Stimulated activated naive CD4-positive, alpha-beta T cell (primary cell): ENCODE measurements at regions not wholly inside any gene's neighbourhood (a gene's known extent, or its start where the extent isn't known, plus 50 kb on each side); places are given as distances from the start of the nearest gene placed in this dataset.
"Not testable (repeated sequence)": the region's sequence is repeated elsewhere in the genome, so short reads cannot be mapped to it uniquely, and the experiment has no call there.

Experiments
- DNase-seq, 6 experiments: peaks; one replicate each; lab custom pipeline; 2025; lab: John Stamatoyannopoulos, UW

DNA sequence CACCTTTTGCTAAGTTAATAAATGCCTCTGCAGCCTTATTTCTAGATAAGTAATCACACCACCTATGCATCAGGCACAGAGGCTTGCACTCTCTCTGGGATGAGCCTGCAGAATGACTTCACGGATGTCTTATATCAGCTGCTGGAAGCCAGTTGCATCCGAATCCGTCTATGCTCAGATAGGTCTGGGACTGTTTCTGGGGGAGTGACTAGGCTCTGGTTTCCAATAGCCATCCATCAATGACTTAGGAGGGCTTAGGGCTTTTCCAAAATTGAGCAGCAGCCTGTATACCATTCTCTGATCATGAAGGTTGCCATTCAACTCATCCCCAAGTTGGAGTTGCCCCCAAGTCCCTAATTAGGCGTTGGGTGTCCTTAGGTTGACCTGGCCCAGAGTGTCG is 113.3 kb upstream of the ERCC4 start:
- no peak for DNase-seq

- DNase-seq, result no peak
These were observed 111.9 kb upstream of the ERCC4 start for GRCh38 chr16:13808102-13808501.

DNA sequence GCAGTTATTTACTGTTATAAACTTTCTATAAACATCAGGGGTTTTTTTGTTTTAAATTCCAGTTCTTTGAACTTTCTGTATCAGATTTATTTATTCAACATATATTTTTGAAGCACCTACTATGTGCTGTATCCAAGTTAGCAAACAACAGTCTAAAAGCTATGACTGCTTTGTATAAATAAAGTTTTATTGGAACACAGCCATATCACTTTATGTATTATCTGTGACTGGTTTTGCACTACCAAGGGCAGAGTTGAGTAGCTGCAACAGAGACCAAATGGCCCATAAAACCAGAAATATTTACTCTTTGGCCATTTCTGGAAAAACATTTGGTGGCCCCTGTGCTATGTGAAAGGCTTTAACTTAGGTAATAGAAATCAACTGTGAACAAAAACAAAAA is 110.2 kb upstream of the ERCC4 start:
- no peak for DNase-seq

DNA sequence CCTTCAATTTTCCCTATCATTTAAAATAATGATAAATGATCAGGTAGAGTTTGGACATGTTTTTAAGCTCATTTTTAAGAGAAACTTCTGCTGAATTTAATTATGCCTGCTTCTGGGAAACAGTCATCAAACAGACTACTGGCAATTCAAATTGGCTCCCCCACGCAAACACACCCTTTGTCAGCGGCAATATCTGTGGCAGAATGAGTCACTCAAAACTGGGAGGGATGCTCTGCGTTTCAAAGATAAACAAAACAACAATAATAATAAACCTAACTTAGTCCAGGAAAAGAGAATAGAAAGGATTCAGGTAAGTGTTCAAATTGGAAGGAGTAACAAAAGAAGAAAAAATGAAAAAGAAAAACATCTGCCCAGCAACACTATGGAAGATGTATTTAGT is 108.1 kb upstream of the ERCC4 start:
- DNase-seq, result no peak

GRCh38 chr16:13816701-13817100 is 103.3 kb upstream of the ERCC4 start:
- no peak for DNase-seq

DNA sequence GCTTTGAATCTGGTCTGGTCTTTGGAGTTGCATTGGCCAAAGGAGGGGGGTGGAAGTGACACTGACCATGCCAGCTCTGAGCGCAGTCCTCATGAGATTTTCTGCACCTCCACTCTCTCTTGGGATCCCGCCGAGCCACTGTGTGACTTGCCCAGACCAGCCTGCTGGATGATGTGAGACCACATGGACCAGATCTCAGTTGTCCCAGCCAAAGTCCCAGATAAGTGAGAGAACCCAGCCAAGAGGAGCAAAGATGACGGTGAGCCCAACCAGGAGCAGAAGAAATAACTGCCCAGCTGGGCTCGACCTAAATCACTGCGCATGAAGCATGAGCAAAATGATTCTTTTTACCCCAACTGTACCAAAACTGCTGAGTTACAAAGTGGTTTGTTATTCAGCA is 96.5 kb upstream of the ERCC4 start:
- DNase-seq, result no peak

DNA sequence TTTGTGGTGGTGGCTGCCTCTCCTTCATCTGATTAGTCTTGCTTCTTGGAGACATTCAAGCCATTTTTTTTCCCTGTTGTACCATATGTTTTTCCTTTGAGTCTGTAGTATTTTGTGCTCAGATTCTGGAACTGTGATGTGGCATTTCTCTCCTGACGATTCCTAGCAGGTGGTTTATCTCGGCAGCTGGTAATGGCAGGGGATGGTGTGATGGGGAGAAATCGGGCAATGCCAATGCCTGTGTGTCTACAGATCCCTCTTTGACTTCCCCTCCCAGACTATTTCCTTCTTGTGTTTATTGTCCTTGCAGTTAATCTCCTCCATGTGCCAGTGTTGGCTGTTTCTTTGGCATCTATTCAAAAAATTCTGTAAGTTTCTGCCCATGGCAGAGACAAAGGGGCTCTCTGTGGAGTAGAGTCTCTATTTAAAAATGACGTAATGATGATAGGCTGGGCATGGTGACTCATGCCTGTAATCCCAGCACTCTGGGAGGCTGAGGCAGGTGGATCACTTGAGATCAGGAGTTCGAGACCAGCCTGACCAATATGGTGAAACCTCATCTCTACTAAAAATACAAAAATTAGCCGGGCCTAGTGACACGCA is 90.2 kb upstream of the ERCC4 start:
- no peak for DNase-seq

DNA sequence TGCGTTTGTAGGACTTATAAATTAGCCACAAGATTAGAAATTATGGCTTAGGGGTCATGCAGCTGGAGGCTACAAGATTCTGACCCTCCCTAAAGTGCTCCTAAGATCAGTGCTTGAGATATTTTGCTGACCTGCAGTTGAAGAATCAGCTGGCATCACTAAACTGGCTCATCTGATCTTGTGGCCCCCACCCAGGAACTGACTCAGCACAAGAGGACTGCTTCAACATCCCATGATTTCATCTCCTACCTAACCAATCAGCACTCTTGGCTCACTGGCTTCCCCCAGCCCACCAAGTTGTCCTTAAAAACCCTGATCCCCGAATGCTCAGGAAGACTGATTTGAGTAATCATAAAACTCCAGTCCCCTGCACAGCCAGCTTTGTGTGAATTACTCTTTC is 86.4 kb upstream of the ERCC4 start:
- no peak for DNase-seq

- no peak for DNase-seq
These were observed 84.6 kb upstream of the ERCC4 start for GRCh38 chr16:13835387-13835786.

GRCh38 chr16:13835935-13836730 is 83.8 kb upstream of the ERCC4 start:
- no peak for DNase-seq

GRCh38 chr16:13838401-13839190 is 81.4 kb upstream of the ERCC4 start:
- DNase-seq, result no peak

DNA sequence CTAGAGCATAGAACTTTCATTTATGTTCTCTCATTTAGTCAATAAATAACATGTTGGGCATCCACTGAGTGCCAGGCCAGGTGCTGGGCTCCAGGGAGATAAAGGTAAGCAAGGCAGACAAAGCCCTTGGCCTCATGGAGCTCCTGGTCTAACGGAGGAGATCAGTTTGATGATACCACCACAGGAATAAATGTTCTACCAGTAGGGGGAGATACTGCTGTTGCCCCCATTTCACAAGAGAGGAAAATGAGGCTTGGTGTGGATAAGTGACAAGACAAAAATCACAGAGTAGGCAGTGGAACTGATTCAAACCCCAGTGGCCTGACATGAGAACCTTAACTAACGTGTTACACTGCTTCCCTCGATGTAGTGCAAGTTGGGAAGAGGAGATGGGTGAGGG is 80.4 kb upstream of the ERCC4 start:
- no peak for DNase-seq

DNA sequence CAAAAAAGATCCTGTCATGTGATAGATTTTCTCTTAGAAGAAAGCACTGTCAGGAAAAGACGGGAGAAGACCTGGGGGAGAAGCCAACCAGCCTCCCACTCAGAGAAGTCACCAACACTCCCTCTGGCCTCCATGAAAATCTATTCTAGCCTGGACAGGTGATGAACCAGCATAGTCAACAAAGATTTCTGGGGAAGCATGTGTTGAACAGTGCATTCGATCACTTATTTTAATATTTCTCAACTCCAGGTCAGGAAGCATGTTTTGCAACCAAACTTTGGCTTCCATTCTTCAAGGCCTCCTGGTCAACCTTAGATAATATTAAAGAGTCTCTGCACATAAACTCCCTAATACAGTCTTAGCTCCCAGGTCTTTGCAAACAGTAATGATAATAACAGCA is 74.7 kb upstream of the ERCC4 start:
- no peak for DNase-seq

DNA sequence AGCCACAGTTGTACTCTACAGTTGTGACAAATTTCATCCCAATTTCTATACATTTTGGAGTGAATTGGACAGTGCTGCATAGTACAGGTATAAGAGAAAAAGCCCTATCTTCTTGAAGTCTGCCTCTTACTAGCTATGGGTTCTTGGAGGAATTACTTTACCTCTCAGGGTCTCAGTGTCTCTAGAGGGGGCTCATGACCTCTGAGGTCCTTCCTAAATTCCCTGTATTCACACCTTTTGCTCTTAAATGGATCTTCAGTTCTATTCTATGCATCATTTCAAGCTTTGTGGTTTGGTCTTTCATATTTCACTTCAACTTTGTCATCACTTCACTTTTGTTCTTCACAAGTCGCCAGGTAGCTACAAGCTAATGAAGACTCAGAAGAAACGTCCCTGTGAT is 71.2 kb upstream of the ERCC4 start:
- DNase-seq, result no peak

- not testable (repeated sequence) for DNase-seq
These were observed 69.8 kb upstream of the ERCC4 start for GRCh38 chr16:13850173-13850572.

DNA sequence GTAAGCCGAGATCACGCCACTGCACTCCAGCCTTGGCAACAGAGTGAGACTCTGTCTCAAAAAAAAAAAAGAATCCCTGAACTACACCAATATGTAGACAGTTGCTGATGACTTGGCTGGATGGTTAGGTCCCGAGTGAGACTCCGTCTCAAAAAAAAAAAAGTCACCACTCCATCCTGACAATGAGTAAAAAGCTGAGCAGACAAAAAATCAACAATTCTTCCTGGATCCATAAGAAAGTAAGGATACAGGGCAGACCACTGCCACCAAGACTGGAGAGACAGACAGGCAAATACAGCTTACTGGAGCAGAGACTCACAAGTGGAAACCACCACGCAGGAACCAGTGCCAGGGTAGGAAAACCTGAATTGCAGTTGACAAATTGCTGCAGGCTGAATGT is 67.1 kb upstream of the ERCC4 start:
- DNase-seq, result no peak

- DNase-seq, result no peak
These were observed 63.6 kb upstream of the ERCC4 start for GRCh38 chr16:13856398-13856797.

DNA sequence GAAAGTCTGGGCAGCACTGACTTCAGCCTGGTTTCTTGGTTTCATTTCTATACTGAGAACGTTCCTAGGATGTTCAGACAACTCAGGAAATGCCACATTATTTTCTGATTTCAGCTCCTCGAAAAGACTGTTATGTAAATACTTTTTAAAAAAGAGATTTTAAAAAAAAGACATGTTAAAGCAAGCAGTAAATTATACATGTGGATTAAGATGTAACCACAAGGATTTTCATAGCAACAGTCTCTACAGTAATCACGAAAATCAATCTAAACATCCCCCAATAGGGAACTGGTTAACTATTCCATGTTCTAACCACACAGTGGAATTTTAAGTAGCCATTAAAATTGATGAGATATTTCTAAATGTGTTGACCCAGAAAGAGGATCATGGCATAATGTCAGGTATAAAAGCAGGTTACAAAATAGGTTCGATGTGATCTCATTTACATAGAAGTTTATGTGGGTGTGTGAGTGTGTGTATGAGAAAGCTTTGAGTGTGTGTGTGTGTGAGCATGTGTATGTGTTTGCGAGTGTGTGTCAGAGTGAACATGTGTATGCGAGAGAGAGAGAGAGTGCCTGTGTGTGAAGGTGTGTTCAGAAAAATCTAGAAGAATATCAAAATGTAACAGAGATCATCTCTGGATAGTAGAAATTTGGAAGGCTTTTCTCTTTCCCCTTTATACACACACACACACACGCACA is 63.0 kb upstream of the ERCC4 start:
- no peak for DNase-seq

DNA sequence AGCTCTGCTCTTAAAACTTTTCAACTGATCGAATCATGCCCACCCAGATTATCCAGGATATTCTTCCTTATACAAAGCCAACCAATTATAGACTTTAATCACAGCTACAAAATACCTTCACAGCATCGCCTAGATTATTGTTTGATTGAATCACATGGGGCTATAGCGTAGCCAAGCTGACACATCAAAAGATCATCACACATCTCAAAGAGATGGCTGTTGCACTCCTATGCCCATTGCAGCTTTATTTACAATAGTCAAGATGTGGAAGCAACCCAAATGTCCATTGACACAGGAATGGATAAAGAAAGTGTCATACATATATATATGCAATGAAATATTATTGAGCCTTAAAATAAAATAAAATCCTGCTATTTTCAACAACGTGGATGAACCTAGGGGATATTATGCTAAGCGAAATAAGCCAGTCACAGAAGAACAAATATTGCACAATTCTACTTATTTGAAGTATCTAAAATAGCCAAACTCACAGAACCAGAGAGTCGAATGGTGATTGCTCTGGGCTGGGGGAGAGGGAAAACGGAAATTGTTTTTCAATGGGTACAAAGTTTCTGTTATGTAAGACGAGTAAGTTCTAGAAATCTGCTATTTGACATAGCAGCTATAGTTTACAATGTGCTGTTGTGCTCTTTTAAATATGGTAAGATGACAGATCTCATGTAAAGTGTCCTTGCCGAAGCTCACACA is 60.9 kb upstream of the ERCC4 start:
- DNase-seq, result no peak

- DNase-seq, result no peak
These were observed 56.7 kb upstream of the ERCC4 start for GRCh38 chr16:13863075-13863765.

DNA sequence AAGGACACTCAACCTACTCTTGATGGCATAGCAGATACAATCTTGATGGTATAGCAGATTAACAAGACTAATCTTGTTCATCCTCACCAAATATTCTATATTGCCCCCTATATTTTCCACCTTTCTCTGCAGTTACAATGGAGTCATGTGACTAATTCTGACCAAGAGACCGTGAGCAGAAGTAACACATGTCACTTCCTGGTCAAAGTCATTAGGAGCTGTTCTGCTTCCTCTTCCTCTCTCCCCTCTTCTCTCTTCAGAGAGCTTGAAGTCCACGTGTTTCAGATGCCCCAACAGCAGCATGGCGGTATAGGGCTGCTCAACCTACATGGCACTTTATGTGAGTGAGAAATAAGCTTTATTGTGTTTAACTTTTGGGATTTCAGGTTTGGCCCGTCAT is 55.3 kb upstream of the ERCC4 start:
- DNase-seq, result no peak
